ENCODE measurements at regions not wholly inside any gene's neighbourhood (a gene's known extent, or its start where the extent isn't known, plus 50 kb on each side); places are given as distances from the start of the nearest gene placed in this dataset.

DNA sequence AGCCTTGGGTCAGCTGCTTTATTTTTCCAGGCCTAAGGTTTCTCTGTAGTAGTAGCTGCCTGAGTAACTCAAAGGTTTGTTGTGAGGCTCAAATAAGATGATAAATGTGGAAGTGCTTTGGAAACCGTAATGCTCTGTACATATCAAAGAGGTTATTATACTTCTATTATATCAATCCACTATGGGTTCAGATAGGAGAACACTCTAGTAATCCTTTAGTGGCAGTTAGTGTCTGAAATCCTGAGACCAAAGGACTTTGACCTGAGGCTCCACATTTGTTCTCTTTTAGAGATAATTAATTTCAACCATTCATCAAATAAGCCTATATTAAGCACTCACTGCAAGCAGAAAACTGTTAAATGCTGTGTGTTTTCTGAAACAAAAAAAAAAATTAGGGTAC lies 128.6 kb upstream of the BCL6 start:
- 94 to 100% methylated on average over 1 of the region's 1 CpG for WGBS, 2 donors
- no peak for DNase-seq (ENCODE audit: low spot score in 2 of 2)

DNA sequence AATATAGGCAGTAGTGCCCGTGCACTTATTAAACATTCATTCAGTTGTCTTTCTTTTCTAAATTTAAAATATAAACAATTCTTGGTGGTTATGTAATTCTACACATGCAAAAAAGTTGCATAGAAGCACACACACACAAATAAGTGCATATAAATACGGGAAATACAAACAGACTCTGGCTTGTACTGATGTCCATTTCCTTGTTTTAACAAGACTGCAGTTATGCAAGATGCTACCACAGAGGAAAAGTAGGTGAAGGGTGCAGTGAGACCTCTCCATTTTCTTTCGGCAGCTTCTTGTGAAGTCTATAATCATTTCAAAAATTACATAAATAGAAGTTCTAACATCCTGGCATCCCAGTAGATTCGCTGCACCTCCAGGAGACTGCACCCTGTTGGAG lies 130.6 kb upstream of the BCL6 start:
- TF ChIP-seq CTCF (IDR thresholded peaks at IDR 0.05) (no peak), POLR2A (IDR thresholded peaks at IDR 0.05) (no peak)
- DNase-seq (ENCODE audit: low spot score in 2 of 2), result no peak
- WGBS, 2 donors, result 87 to 90% methylated on average over 4 of the region's 4 CpGs
- intact Hi-C loops (cut with DNase I; ENCODE audit: low total_unique reads), result no loop called here
- H3K4me3 ChIP-seq (ENCODE audit: low read depth, poor library complexity, severe bottlenecking), result no peak overlapping the region

More for the DNA sequence above, 128.6 kb upstream of the BCL6 start:
- intact Hi-C loops (cut with DNase I; ENCODE audit: low total_unique reads), result no loop called here
- H3K4me3 ChIP-seq (ENCODE audit: low read depth, poor library complexity, severe bottlenecking), result no peak overlapping the region
- TF ChIP-seq POLR2A (IDR thresholded peaks at IDR 0.05), result no peak
- no peak for TF ChIP-seq CTCF (IDR thresholded peaks at IDR 0.05)

DNA sequence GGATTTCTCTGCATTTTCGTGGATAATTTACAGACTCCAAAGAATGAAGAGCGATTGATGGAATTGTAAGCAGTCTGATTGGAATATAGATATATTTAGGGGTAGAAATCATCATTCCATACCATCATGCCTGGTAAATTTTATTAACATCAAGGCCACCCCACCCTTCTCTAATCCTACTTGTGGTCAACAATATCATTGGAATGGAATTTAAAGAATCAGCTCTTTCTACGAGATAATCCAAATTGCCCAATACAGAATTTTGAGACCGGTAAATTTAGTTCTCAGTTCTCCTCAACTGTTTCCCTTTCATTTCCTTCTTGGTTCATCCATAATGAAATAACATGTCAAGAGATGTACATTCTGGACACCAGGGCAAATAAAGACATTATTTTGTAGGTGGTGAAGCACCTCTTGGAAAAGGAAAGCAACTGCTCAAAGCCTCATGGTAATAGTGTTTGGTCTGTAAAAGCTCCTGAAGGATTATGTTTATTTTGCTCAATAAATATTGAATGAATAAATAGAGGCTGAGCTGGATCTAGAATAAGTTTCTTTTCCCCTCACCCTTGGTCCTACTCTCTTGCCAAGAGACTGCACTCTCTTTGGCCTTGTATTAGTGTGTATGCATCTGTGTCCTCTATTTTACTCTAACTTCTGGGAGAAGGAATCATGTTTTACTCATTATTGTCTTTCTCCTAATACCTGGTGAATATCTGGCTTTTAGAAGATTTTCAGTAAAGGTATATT lies 133.7 kb upstream of the BCL6 start:
- DNase-seq (ENCODE audit: low spot score in 2 of 2), result no peak
- no peak overlapping the region for H3K4me3 ChIP-seq (ENCODE audit: low read depth, poor library complexity, severe bottlenecking)
- WGBS, 2 donors, result 63 to 77% methylated on average over 4 of the region's 4 CpGs
- intact Hi-C loops (cut with DNase I; ENCODE audit: low total_unique reads), result no loop called here
- TF ChIP-seq CTCF (IDR thresholded peaks at IDR 0.05), result no peak
- TF ChIP-seq POLR2A (IDR thresholded peaks at IDR 0.05), result no peak

DNA sequence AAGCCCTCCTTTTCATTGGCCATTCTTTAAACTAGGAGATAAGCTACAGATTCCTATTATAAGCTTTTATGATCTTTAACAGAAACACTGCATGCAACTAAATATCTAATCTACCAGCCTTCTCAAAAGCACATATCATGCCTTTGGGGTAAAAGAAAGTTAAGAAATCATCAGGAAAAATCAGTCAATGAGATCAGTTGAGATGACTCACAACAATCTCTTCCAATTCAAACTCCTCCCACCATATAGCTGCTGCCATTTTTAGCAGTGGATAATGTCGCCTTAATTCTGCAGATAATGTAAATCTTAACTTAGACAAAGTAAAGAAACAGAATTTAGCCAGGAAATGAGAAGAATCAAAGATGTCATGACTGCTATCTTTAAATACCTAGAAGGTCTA lies 135.2 kb upstream of the BCL6 start:
- WGBS, 2 donors, result 52 to 57% methylated on average over 1 of the region's 1 CpG
- H3K4me3 ChIP-seq (ENCODE audit: low read depth, poor library complexity, severe bottlenecking), result no peak overlapping the region
- no peak for DNase-seq (ENCODE audit: low spot score in 2 of 2)
- intact Hi-C loops (cut with DNase I; ENCODE audit: low total_unique reads), result no loop called here
- TF ChIP-seq POLR2A (IDR thresholded peaks at IDR 0.05) (no peak), CTCF (IDR thresholded peaks at IDR 0.05) (no peak)

- DNase-seq (ENCODE audit: low spot score in 2 of 2), result no peak
- H3K4me3 ChIP-seq (ENCODE audit: low read depth, poor library complexity, severe bottlenecking), result no peak overlapping the region
- no peak for TF ChIP-seq POLR2A (IDR thresholded peaks at IDR 0.05)
- TF ChIP-seq CTCF (IDR thresholded peaks at IDR 0.05), result no peak
- intact Hi-C loops (cut with DNase I; ENCODE audit: low total_unique reads), result no loop called here
- 95 to 96% methylated on average over 1 of the region's 1 CpG for WGBS, 2 donors
These were observed 135.6 kb upstream of the BCL6 start for GRCh38 chr3:187880851-187881250.

DNA sequence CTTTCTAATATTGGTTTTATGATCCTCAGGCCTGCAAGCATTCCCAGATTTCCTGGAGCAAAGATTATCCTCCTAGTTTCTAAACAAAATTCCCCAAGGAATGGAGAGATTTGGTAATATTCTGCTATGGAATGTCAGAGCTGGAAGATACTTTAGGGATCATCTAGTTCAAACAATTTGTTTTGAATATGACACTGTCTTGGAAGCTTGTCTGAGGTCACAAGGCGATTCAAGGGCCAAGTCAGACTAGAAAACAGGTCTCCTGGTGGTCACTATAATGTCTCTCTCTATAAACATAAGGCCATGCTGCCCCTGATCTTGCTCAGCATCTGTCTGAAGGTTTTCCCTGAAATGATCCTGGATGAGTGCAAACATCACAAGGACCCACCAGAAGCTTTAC lies 143.4 kb upstream of the BCL6 start:
- 71 to 82% methylated on average over 1 of the region's 1 CpG for WGBS, 2 donors
- intact Hi-C loops (cut with DNase I; ENCODE audit: low total_unique reads), result no loop called here
- no peak for DNase-seq (ENCODE audit: low spot score in 2 of 2)
- no peak overlapping the region for H3K4me3 ChIP-seq (ENCODE audit: low read depth, poor library complexity, severe bottlenecking)
- no peak for TF ChIP-seq POLR2A (IDR thresholded peaks at IDR 0.05)

All from lower leg skin (tissue), 4 donors.